Mesothelial cell of epicardium (in vitro differentiated cells): ENCODE measurements at regions not wholly inside any gene's neighbourhood (a gene's known extent, or its start where the extent isn't known, plus 50 kb on each side); places are given as distances from the start of the nearest gene placed in this dataset.

Source experiments
- DNase-seq, 2 experiments: peaks; one replicate each; pipeline ENCODE4 v3.0.0; 2021; ENCODE audit warnings: low spot score in 2 of 2; ENCODE audit not compliant: unreplicated experiment in 2 of 2
- H3K27ac Mint-ChIP-seq: 2 replicates; pipeline ENCODE4 v1.8.0; 2021; ENCODE audit warnings: mixed read lengths
- H3K27me3 Mint-ChIP-seq: 2 replicates; pipeline ENCODE4 v1.8.0; 2021; ENCODE audit warnings: low read depth, mixed read lengths
- H3K36me3 Mint-ChIP-seq: 2 replicates; pipeline ENCODE4 v1.8.0; 2021; ENCODE audit warnings: mixed read lengths
- H3K4me1 Mint-ChIP-seq: 2 replicates; pipeline ENCODE4 v1.8.0; 2021; ENCODE audit warnings: mixed read lengths
- H3K4me3 Mint-ChIP-seq: 2 replicates; pipeline ENCODE4 v1.8.0; 2021; ENCODE audit warnings: mild to moderate bottlenecking, moderate library complexity, mixed read lengths
- H3K9me3 Mint-ChIP-seq: 2 replicates; pipeline ENCODE4 v1.8.0; 2021; ENCODE audit warnings: mixed read lengths
- TF ChIP-seq, protein P1 (sequence below): fragments of 200-600 bp; sonication (generic); IDR thresholded peaks from one replicate; pipeline ENCODE4 v1.5.0; 2021; ENCODE audit warnings: antibody characterized with exemption; ENCODE audit not compliant: unreplicated experiment

DNA sequence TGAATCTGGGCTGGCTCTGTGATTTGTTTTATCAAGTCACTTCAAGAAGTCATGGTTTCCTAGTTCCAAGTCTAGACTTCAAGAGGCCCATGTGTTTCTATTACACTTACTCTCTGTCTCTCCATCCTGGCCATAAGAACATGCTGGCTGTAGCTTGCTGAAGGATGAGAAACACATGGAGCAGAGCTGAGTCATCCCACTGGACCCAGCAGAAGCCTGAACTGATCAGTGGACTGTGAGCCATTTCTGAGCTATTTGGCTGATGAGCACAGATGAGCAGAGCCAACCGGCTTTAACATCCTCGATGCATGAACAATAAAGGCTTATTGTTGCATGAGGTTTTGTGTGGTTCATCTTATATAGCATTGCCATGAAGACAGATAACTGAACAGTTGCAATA is 290.6 kb upstream of the BOD1L1 start:
- DNase-seq, result no peak
- Mint-ChIP-seq H3K9me3 (no peaks in the 10 kb centered on the region), H3K27ac (no peak overlapping the region), H3K4me1 (peaks cover 5% of the 10 kb centered on the region), H3K4me3 (no peak overlapping the region), H3K27me3 (peaks cover 7% of the 10 kb centered on the region), H3K36me3 (no peaks in the 10 kb centered on the region)
- TF ChIP-seq, protein P1, sequence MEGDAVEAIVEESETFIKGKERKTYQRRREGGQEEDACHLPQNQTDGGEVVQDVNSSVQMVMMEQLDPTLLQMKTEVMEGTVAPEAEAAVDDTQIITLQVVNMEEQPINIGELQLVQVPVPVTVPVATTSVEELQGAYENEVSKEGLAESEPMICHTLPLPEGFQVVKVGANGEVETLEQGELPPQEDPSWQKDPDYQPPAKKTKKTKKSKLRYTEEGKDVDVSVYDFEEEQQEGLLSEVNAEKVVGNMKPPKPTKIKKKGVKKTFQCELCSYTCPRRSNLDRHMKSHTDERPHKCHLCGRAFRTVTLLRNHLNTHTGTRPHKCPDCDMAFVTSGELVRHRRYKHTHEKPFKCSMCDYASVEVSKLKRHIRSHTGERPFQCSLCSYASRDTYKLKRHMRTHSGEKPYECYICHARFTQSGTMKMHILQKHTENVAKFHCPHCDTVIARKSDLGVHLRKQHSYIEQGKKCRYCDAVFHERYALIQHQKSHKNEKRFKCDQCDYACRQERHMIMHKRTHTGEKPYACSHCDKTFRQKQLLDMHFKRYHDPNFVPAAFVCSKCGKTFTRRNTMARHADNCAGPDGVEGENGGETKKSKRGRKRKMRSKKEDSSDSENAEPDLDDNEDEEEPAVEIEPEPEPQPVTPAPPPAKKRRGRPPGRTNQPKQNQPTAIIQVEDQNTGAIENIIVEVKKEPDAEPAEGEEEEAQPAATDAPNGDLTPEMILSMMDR, result no peak

DNA sequence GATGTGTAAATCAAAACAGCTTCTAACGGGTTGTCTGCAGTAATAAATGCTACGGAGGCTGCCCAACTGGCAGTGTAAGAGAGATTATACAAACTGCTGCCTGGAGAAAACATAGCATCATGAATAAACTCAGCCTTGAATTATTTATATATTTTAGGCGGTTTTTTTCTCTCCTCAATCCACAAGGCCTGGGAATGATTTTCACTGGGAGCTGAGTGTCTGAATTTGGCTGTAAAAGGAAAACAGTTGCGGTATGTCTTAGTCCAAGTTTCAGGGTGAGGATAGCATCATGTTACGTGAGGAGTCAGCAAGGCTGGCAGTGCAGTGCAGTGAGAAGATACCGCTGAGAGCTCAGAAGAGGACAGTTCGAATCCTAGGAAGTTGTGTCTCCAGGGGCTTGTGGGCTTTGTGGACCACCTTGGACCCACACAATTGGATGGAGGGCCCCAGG is 291.5 kb upstream of the BOD1L1 start:
- Mint-ChIP-seq H3K4me1 (peaks cover 5% of the 10 kb centered on the region), H3K36me3 (no peaks in the 10 kb centered on the region), H3K27ac (no peak overlapping the region), H3K9me3 (no peaks in the 10 kb centered on the region), H3K27me3 (peaks cover 7% of the 10 kb centered on the region), H3K4me3 (no peak overlapping the region)
- DNase-seq, result no peak
- TF ChIP-seq, protein P1, result no peak

DNA sequence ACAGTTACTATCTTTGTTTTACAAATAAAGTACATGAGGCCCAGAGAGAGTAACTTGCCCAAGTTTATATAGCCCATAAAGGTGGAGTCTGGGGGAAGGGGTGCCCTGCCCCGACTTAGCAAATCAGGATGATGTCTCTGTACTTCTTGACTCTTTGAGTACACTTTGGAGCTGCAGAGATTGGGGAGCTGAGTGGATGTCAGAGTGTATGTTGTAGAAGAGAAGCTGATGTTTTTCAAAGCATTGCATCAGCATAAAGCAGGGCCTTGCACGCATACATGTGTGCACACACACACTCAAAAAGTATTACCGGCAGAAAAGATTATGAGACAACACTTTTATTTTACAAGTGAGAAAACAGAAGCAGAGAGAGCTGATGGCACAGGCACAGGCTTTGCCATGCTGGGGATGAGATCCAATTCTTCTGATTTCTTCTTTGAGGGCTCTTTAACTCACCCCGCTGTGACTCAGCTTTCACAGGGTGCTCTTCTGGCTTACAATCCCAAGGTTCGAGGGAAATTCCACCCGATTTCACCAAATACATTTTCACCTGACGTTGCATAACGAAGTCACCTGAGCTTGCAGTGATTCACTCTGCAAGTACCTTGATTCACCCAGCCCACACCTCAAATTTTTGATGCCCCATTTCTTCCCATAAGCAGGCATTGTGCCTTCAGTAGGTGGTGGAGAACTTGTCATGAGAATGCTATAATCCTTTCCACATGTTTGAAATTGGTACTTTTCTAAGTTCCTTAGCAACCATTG is 292.8 kb upstream of the BOD1L1 start:
- H3K4me3 Mint-ChIP-seq, result no peak overlapping the region
- no peak for DNase-seq
- H3K9me3 Mint-ChIP-seq, result peaks cover 3% of the 10 kb centered on the region
- H3K27ac Mint-ChIP-seq, result no peak overlapping the region
- H3K27me3 Mint-ChIP-seq, result peaks cover 7% of the 10 kb centered on the region
- TF ChIP-seq, protein P1, result no peak
- H3K36me3 Mint-ChIP-seq, result no peaks in the 10 kb centered on the region
- peaks cover 5% of the 10 kb centered on the region for H3K4me1 Mint-ChIP-seq

DNA sequence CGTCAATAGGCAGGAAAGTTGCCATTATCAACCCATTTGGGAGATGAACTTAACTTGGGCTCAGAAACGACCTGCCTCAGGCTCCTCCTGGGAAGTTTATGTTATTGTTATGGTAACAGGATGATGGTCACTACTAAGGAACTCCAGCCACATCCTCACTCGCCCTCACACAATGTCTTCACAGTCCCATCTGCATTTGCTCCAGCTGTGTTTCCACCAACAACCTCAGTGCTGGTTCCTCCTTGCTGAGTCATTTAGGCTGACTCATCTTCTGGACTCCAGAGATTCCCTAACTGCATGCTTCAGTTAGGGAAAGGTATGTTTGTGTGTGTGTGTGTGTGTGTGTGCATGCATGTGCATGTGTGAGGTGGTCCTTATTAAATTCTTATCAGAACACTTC is 293.4 kb upstream of the BOD1L1 start:
- Mint-ChIP-seq H3K27ac (no peak overlapping the region), H3K4me3 (no peak overlapping the region), H3K27me3 (peaks cover 3% of the 10 kb centered on the region), H3K9me3 (peaks cover 3% of the 10 kb centered on the region), H3K36me3 (no peaks in the 10 kb centered on the region), H3K4me1 (peaks cover 5% of the 10 kb centered on the region)
- DNase-seq, result no peak
- TF ChIP-seq, protein P1, result no peak

DNA sequence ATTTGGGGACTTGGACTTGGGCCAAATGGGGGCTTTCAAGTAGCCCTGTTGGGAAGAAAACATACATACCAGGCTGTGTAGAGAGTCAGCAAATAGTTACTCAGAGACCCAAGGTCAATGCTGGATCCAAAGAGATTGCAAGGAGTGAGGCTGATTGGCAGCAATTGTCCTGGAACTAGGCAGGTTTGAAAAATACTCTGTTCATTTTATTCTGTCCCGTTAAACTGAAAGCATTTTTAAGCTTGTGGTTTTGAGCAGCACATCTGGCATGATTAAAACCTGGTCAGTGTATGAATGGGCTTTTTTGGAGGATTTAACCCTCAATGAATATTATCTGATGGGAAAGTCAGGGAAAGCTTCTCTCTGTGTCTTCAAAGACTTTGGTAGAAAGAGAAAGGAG is 294.3 kb upstream of the BOD1L1 start:
- no peak overlapping the region for H3K27ac Mint-ChIP-seq
- no peak overlapping the region for H3K4me3 Mint-ChIP-seq
- no peaks in the 10 kb centered on the region for H3K36me3 Mint-ChIP-seq
- TF ChIP-seq, protein P1, result no peak
- no peak for DNase-seq
- H3K27me3 Mint-ChIP-seq, result peaks cover 3% of the 10 kb centered on the region
- H3K4me1 Mint-ChIP-seq, result peaks cover 5% of the 10 kb centered on the region
- peaks cover 3% of the 10 kb centered on the region for H3K9me3 Mint-ChIP-seq
